ENCODE measurements at regions not wholly inside any gene's neighbourhood (a gene's known extent, or its start where the extent isn't known, plus 50 kb on each side); places are given as distances from the start of the nearest gene placed in this dataset.

GRCh38 chr22:48642550-48642949 is 1185.1 kb downstream of the BRD1 start:
- TF ChIP-seq, protein P1, sequence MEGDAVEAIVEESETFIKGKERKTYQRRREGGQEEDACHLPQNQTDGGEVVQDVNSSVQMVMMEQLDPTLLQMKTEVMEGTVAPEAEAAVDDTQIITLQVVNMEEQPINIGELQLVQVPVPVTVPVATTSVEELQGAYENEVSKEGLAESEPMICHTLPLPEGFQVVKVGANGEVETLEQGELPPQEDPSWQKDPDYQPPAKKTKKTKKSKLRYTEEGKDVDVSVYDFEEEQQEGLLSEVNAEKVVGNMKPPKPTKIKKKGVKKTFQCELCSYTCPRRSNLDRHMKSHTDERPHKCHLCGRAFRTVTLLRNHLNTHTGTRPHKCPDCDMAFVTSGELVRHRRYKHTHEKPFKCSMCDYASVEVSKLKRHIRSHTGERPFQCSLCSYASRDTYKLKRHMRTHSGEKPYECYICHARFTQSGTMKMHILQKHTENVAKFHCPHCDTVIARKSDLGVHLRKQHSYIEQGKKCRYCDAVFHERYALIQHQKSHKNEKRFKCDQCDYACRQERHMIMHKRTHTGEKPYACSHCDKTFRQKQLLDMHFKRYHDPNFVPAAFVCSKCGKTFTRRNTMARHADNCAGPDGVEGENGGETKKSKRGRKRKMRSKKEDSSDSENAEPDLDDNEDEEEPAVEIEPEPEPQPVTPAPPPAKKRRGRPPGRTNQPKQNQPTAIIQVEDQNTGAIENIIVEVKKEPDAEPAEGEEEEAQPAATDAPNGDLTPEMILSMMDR (IDR thresholded peaks at IDR 0.05 in 2 of 3, conservative IDR thresholded peaks at IDR 0.05 in 1 of 3; ENCODE audit: borderline replicate concordance in 1 of 3, insufficient read depth in 1 of 3, low read depth in 2 of 3, low read length in 2 of 3): no peak
- TF ChIP-seq CEBPB (IDR thresholded peaks at IDR 0.05; ENCODE audit: low read depth): no peak
- no peak for TF ChIP-seq JUND (IDR thresholded peaks at IDR 0.05)
- TF ChIP-seq POLR2A (IDR thresholded peaks at IDR 0.05; ENCODE audit: borderline replicate concordance, extremely low read depth, insufficient read depth, insufficient read length): no peak
- TF ChIP-seq EZH2 (IDR thresholded peaks at IDR 0.05): no peak
- TF ChIP-seq ZFX (IDR thresholded peaks at IDR 0.05): no peak
- no peak for TF ChIP-seq SRF (IDR thresholded peaks at IDR 0.05; ENCODE audit: low read depth)
- no peak for TF ChIP-seq REST (IDR thresholded peaks at IDR 0.05; ENCODE audit: low read depth)
- no peak for TF ChIP-seq RAD21 (IDR thresholded peaks at IDR 0.05; ENCODE audit: low read depth)
- no peak for TF ChIP-seq ZNF274 (IDR thresholded peaks at IDR 0.05; ENCODE audit: low read depth, low read length)
- no peak for TF ChIP-seq POLR2AphosphoS5 (IDR thresholded peaks at IDR 0.05; ENCODE audit: low read depth, low read length)
- no peak for TF ChIP-seq ELF1 (IDR thresholded peaks at IDR 0.05; ENCODE audit: borderline replicate concordance, low read depth)
- TF ChIP-seq, protein P2, sequence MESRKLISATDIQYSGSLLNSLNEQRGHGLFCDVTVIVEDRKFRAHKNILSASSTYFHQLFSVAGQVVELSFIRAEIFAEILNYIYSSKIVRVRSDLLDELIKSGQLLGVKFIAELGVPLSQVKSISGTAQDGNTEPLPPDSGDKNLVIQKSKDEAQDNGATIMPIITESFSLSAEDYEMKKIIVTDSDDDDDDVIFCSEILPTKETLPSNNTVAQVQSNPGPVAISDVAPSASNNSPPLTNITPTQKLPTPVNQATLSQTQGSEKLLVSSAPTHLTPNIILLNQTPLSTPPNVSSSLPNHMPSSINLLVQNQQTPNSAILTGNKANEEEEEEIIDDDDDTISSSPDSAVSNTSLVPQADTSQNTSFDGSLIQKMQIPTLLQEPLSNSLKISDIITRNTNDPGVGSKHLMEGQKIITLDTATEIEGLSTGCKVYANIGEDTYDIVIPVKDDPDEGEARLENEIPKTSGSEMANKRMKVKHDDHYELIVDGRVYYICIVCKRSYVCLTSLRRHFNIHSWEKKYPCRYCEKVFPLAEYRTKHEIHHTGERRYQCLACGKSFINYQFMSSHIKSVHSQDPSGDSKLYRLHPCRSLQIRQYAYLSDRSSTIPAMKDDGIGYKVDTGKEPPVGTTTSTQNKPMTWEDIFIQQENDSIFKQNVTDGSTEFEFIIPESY (IDR thresholded peaks at IDR 0.05; ENCODE audit: extremely low read depth, insufficient replicate concordance, low read length): no peak
- no peak for TF ChIP-seq YY1 (IDR thresholded peaks at IDR 0.05; ENCODE audit: extremely low read depth, insufficient replicate concordance, low read depth, low read length)
